ENCODE measurements at regions not wholly inside any gene's neighbourhood (a gene's known extent, or its start where the extent isn't known, plus 50 kb on each side); places are given as distances from the start of the nearest gene placed in this dataset.

DNA sequence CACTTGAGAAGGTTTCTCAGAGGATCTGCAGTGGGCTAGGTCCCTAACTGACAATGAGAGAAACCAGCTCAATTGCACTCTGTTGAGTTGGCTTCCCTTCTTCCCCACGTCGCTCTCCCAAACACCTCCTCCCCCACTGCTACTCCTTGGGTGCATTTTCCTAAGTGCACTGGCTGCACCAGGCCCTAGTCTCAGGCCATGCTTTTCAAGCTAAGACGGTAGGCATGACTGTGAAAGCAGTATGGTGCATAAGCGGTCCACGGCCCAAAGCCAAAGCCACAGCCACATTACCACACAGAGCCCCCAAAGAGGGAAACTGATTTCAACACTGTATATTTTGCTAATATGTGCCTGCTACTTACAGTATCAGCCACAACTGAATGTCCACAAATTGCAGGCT lies 62.1 kb upstream of the RBM24 start:
- no peaks in the 10 kb centered on the region for H3K9me1 ChIP-seq (ENCODE audit: control insufficient read depth, insufficient read depth, low read length)
- TF ChIP-seq BRF1 (IDR thresholded peaks at IDR 0.05; ENCODE audit: borderline replicate concordance, extremely low read depth, insufficient read length) (no peak), C11orf30 (IDR thresholded peaks at IDR 0.05; ENCODE audit: low read depth) (peak; percentile 24; the same call in 1 of the 2 replicates), SREBF2 (CRISPR knock-in tag; IDR thresholded peaks at IDR 0.05) (no peak)
- TF ChIP-seq, protein P1, sequence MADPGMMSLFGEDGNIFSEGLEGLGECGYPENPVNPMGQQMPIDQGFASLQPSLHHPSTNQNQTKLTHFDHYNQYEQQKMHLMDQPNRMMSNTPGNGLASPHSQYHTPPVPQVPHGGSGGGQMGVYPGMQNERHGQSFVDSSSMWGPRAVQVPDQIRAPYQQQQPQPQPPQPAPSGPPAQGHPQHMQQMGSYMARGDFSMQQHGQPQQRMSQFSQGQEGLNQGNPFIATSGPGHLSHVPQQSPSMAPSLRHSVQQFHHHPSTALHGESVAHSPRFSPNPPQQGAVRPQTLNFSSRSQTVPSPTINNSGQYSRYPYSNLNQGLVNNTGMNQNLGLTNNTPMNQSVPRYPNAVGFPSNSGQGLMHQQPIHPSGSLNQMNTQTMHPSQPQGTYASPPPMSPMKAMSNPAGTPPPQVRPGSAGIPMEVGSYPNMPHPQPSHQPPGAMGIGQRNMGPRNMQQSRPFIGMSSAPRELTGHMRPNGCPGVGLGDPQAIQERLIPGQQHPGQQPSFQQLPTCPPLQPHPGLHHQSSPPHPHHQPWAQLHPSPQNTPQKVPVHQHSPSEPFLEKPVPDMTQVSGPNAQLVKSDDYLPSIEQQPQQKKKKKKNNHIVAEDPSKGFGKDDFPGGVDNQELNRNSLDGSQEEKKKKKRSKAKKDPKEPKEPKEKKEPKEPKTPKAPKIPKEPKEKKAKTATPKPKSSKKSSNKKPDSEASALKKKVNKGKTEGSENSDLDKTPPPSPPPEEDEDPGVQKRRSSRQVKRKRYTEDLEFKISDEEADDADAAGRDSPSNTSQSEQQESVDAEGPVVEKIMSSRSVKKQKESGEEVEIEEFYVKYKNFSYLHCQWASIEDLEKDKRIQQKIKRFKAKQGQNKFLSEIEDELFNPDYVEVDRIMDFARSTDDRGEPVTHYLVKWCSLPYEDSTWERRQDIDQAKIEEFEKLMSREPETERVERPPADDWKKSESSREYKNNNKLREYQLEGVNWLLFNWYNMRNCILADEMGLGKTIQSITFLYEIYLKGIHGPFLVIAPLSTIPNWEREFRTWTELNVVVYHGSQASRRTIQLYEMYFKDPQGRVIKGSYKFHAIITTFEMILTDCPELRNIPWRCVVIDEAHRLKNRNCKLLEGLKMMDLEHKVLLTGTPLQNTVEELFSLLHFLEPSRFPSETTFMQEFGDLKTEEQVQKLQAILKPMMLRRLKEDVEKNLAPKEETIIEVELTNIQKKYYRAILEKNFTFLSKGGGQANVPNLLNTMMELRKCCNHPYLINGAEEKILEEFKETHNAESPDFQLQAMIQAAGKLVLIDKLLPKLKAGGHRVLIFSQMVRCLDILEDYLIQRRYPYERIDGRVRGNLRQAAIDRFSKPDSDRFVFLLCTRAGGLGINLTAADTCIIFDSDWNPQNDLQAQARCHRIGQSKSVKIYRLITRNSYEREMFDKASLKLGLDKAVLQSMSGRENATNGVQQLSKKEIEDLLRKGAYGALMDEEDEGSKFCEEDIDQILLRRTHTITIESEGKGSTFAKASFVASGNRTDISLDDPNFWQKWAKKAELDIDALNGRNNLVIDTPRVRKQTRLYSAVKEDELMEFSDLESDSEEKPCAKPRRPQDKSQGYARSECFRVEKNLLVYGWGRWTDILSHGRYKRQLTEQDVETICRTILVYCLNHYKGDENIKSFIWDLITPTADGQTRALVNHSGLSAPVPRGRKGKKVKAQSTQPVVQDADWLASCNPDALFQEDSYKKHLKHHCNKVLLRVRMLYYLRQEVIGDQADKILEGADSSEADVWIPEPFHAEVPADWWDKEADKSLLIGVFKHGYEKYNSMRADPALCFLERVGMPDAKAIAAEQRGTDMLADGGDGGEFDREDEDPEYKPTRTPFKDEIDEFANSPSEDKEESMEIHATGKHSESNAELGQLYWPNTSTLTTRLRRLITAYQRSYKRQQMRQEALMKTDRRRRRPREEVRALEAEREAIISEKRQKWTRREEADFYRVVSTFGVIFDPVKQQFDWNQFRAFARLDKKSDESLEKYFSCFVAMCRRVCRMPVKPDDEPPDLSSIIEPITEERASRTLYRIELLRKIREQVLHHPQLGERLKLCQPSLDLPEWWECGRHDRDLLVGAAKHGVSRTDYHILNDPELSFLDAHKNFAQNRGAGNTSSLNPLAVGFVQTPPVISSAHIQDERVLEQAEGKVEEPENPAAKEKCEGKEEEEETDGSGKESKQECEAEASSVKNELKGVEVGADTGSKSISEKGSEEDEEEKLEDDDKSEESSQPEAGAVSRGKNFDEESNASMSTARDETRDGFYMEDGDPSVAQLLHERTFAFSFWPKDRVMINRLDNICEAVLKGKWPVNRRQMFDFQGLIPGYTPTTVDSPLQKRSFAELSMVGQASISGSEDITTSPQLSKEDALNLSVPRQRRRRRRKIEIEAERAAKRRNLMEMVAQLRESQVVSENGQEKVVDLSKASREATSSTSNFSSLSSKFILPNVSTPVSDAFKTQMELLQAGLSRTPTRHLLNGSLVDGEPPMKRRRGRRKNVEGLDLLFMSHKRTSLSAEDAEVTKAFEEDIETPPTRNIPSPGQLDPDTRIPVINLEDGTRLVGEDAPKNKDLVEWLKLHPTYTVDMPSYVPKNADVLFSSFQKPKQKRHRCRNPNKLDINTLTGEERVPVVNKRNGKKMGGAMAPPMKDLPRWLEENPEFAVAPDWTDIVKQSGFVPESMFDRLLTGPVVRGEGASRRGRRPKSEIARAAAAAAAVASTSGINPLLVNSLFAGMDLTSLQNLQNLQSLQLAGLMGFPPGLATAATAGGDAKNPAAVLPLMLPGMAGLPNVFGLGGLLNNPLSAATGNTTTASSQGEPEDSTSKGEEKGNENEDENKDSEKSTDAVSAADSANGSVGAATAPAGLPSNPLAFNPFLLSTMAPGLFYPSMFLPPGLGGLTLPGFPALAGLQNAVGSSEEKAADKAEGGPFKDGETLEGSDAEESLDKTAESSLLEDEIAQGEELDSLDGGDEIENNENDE (IDR thresholded peaks at IDR 0.05; ENCODE audit: low read depth, low read length), result no peak
- no peaks in the 10 kb centered on the region for H3K36me3 ChIP-seq (ENCODE audit: control insufficient read depth, insufficient read depth, low read length)
- no peak overlapping the region for H3K27ac ChIP-seq (ENCODE audit: extremely low read depth, low read depth, low read length)
- ATAC-seq, result no peak
- peaks cover 0 to 3% of the 10 kb centered on the region in 2 experiments; a peak in 1 of 5 replicates for H3K27me3 ChIP-seq (ENCODE audit: control insufficient read depth in 2 of 2, insufficient read depth in 2 of 2, low read length in 2 of 2)
- intact Hi-C loops (cut with micrococcal nuclease) (no loop called here), in situ Hi-C loops (cut with MboI) (no loop called here)
- H3K79me2 ChIP-seq (ENCODE audit: control insufficient read depth, insufficient read depth, low read length), result no peaks in the 10 kb centered on the region
- FAIRE-seq, result no peak
- ChIA-PET POLR2A (no interaction called here), CTCF (ENCODE audit: low intra/inter-chr PET ratio) (no interaction called here)
- H3K9me3 ChIP-seq (replicated peaks; ENCODE audit: control insufficient read depth, insufficient read depth, low read depth, low read length), result no peaks in the 10 kb centered on the region
- H2AFZ ChIP-seq (ENCODE audit: low read depth, low read length), result no peak overlapping the region
- H4K20me1 ChIP-seq (replicated peaks; ENCODE audit: control insufficient read depth, insufficient read depth, low read length), result no peaks in the 10 kb centered on the region
- DNase-seq (ENCODE audit: extremely low read depth in 1 of 4, low spot score in 3 of 4), result no peak
- no peak overlapping the region for H3K4me2 ChIP-seq (ENCODE audit: insufficient read depth, low read length)
- H3K4me3 ChIP-seq, result no peak overlapping the region
- no peaks in the 10 kb centered on the region for H3K4me1 ChIP-seq (replicated peaks in 1 of 2; ENCODE audit: control insufficient read depth in 2 of 2, insufficient read depth in 2 of 2, low read length in 2 of 2)
- WGBS (ENCODE audit: insufficient coverage, low coverage, missing lambda C conversion rate), result 0% methylated on average over 5 of the region's 5 CpGs
- BruUV-seq (replicated peaks), result no TSS peak
- H3K9ac ChIP-seq (ENCODE audit: insufficient read depth in 1 of 2, low read depth in 2 of 2, low read length in 2 of 2), result no peak overlapping the region
